ENCODE measurements at regions not wholly inside any gene's neighbourhood (a gene's known extent, or its start where the extent isn't known, plus 50 kb on each side); places are given as distances from the start of the nearest gene placed in this dataset.

DNA sequence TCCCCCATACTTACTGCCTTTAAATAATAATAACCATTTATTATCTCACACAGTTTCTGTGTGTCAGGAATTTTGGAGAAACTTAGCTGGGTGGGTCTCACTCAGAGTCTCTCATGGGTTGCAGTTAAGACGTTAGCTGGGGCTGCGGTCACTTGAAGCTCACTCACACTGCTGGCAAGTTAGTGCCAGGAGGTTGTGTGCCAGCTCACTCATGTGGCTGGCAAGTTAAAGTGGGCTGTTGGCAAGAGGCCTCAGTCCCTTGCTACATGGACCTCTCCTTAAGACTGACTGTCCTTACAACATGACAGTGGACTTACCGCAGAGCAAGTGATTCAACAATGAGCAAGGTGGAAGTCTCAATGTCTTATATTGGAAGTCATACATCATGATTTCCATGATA lies 61.3 kb upstream of the AVPR1A start:
- TF ChIP-seq EP300 (IDR thresholded peaks at IDR 0.05; ENCODE audit: borderline replicate concordance): no peak
- TF ChIP-seq TAF1 (IDR thresholded peaks at IDR 0.05; ENCODE audit: low read depth): no peak
- no peak for TF ChIP-seq YY1 (IDR thresholded peaks at IDR 0.05; ENCODE audit: low read depth)
- no peak for TF ChIP-seq RAD21 (IDR thresholded peaks at IDR 0.05; ENCODE audit: low read depth)
- TF ChIP-seq, protein P1, sequence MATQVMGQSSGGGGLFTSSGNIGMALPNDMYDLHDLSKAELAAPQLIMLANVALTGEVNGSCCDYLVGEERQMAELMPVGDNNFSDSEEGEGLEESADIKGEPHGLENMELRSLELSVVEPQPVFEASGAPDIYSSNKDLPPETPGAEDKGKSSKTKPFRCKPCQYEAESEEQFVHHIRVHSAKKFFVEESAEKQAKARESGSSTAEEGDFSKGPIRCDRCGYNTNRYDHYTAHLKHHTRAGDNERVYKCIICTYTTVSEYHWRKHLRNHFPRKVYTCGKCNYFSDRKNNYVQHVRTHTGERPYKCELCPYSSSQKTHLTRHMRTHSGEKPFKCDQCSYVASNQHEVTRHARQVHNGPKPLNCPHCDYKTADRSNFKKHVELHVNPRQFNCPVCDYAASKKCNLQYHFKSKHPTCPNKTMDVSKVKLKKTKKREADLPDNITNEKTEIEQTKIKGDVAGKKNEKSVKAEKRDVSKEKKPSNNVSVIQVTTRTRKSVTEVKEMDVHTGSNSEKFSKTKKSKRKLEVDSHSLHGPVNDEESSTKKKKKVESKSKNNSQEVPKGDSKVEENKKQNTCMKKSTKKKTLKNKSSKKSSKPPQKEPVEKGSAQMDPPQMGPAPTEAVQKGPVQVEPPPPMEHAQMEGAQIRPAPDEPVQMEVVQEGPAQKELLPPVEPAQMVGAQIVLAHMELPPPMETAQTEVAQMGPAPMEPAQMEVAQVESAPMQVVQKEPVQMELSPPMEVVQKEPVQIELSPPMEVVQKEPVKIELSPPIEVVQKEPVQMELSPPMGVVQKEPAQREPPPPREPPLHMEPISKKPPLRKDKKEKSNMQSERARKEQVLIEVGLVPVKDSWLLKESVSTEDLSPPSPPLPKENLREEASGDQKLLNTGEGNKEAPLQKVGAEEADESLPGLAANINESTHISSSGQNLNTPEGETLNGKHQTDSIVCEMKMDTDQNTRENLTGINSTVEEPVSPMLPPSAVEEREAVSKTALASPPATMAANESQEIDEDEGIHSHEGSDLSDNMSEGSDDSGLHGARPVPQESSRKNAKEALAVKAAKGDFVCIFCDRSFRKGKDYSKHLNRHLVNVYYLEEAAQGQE (IDR thresholded peaks at IDR 0.05; ENCODE audit: low read depth): no peak
- TF ChIP-seq EGR1 (IDR thresholded peaks at IDR 0.05): no peak
- TF ChIP-seq, protein P2, sequence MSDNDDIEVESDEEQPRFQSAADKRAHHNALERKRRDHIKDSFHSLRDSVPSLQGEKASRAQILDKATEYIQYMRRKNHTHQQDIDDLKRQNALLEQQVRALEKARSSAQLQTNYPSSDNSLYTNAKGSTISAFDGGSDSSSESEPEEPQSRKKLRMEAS (IDR thresholded peaks at IDR 0.05): no peak
- TF ChIP-seq TEAD4 (IDR thresholded peaks at IDR 0.05): no peak
- TF ChIP-seq CREB1 (IDR thresholded peaks at IDR 0.05; ENCODE audit: low read depth): no peak
- TF ChIP-seq NFIC (IDR thresholded peaks at IDR 0.05): no peak
